Smooth muscle cell (in vitro differentiated cells): ENCODE measurements at regions not wholly inside any gene's neighbourhood (a gene's known extent, or its start where the extent isn't known, plus 50 kb on each side); places are given as distances from the start of the nearest gene placed in this dataset.

Source experiments
- DNase-seq: peaks from one replicate; lab custom pipeline; 2025; ENCODE audit not compliant: unreplicated experiment; lab: John Stamatoyannopoulos, UW
- H2AFZ ChIP-seq: fragments of 200-600 bp; sonication (generic); 2 replicates; pipeline ENCODE4 v1.6.0; 2016; ENCODE audit warnings: antibody characterized with exemption, low read depth, mild to moderate bottlenecking
- H3F3A ChIP-seq: fragments of 200-600 bp; sonication (generic); 2 replicates; pipeline ENCODE4 v1.6.0; 2017; ENCODE audit warnings: antibody characterized with exemption, low read depth
- H3K27ac ChIP-seq: fragments of 200-600 bp; sonication (generic); 2 replicates; pipeline ENCODE4 v1.5.1; 2016; ENCODE audit warnings: low read depth, mild to moderate bottlenecking
- H3K27me3 ChIP-seq: fragments of 200-600 bp; sonication (generic); 2 replicates; pipeline ENCODE4 v1.6.1; 2016; ENCODE audit warnings: low read depth, mild to moderate bottlenecking
- H3K36me3 ChIP-seq: fragments of 200-600 bp; sonication (generic); 2 replicates; pipeline ENCODE4 v1.5.1; 2016; ENCODE audit warnings: low read depth
- H3K4me1 ChIP-seq: fragments of 200-600 bp; sonication (generic); 2 replicates; pipeline ENCODE4 v1.5.1; 2016; ENCODE audit warnings: low read depth
- H3K4me2 ChIP-seq: fragments of 200-600 bp; sonication (generic); 2 replicates; pipeline ENCODE4 v1.6.0; 2016; ENCODE audit warnings: mild to moderate bottlenecking
- H3K4me3 ChIP-seq: fragments of 200-600 bp; sonication (generic); 2 replicates; pipeline ENCODE4 v1.5.1; 2016; ENCODE audit warnings: mild to moderate bottlenecking
- H3K79me2 ChIP-seq: fragments of 200-600 bp; sonication (generic); 2 replicates; pipeline ENCODE4 v1.6.0; 2016; ENCODE audit warnings: low read depth, mild to moderate bottlenecking
- H3K9ac ChIP-seq: fragments of 200-600 bp; sonication (generic); 2 replicates; pipeline ENCODE4 v1.6.0; 2016; ENCODE audit warnings: low read depth
- H3K9me3 ChIP-seq: fragments of 200-600 bp; sonication (generic); replicated peaks from 2 replicates; pipeline ENCODE4 v1.5.1; 2016; ENCODE audit warnings: low read depth
- H4K20me1 ChIP-seq: fragments of 200-600 bp; sonication (generic); 2 replicates; pipeline ENCODE4 v1.6.0; 2016; ENCODE audit warnings: low read depth
- CTCF ChIP-seq: fragments of 200-600 bp; sonication (generic); IDR thresholded peaks from 2 replicates; pipeline ENCODE4 v1.5.1; 2017; ENCODE audit warnings: borderline replicate concordance, mild to moderate bottlenecking, antibody characterized with exemption; ENCODE audit not compliant: insufficient read depth, poor library complexity, severe bottlenecking
- WGBS: methylation state at CpG from one replicate; pipeline ENCODE4 v1.1.7; 2016; ENCODE audit warnings: low lambda C conversion rate; 5-methylcytosine and 5-hydroxymethylcytosine counted together

- Histone ChIP-seq H3K79me2 (no peaks in the 10 kb centered on the region), H3K27me3 (no peaks in the 10 kb centered on the region), H2AFZ (no peak overlapping the region), H3K9me3 (no peaks in the 10 kb centered on the region), H3F3A (no peaks in the 10 kb centered on the region), H3K4me3 (no peak overlapping the region), H4K20me1 (no peaks in the 10 kb centered on the region), H3K4me2 (no peak overlapping the region), H3K4me1 (no peaks in the 10 kb centered on the region), H3K36me3 (no peaks in the 10 kb centered on the region), H3K27ac (no peak overlapping the region), H3K9ac (no peak overlapping the region)
- WGBS, result 70% methylated on average over 4 of the region's 4 CpGs
- DNase-seq, result no peak
- no peak for TF ChIP-seq CTCF
These were observed 378.6 kb downstream of the CBLN4 start for GRCh38 chr20:55626716-55627115.

GRCh38 chr20:55616367-55616766, 389.0 kb downstream of the CBLN4 start:
- H3K79me2 ChIP-seq, result no peaks in the 10 kb centered on the region
- no peaks in the 10 kb centered on the region for H3K9me3 ChIP-seq
- H3K36me3 ChIP-seq, result no peaks in the 10 kb centered on the region
- H3K4me2 ChIP-seq, result no peak overlapping the region
- H3K4me3 ChIP-seq, result no peak overlapping the region
- no peaks in the 10 kb centered on the region for H4K20me1 ChIP-seq
- no peak for DNase-seq
- H3K27ac ChIP-seq, result no peak overlapping the region
- no peak overlapping the region for H2AFZ ChIP-seq
- 87% methylated on average over 8 of the region's 8 CpGs for WGBS
- H3K9ac ChIP-seq, result no peak overlapping the region
- H3F3A ChIP-seq, result no peaks in the 10 kb centered on the region
- no peaks in the 10 kb centered on the region for H3K27me3 ChIP-seq
- H3K4me1 ChIP-seq, result no peaks in the 10 kb centered on the region
- no peak for TF ChIP-seq CTCF

DNA sequence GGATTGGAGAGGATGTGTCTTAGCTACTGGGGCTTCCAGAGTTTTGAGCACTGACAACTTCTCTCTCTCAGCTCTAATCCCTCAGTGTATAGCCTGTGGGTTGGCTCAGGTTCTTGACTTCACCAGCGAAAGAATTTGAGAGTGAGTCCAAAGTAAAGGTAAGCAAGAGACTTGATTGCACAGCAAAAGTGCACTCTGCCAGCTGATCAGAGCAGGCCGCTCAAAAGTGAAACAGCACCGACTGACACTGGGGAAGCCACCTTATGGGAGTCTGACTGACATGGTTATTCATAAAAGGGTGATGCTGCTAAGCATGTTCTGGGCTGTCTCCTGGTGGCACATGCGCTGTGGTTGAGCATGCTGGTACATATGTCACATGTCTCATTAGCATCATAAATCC, 389.5 kb downstream of the CBLN4 start:
- WGBS, result 93% methylated on average over 4 of the region's 4 CpGs
- Histone ChIP-seq H3K4me3 (no peak overlapping the region), H3K79me2 (no peaks in the 10 kb centered on the region), H3K27me3 (no peaks in the 10 kb centered on the region), H4K20me1 (no peaks in the 10 kb centered on the region), H3K36me3 (no peaks in the 10 kb centered on the region), H3F3A (no peaks in the 10 kb centered on the region), H3K9me3 (no peaks in the 10 kb centered on the region), H3K9ac (no peak overlapping the region), H3K4me1 (no peaks in the 10 kb centered on the region), H3K27ac (no peak overlapping the region), H3K4me2 (no peak overlapping the region), H2AFZ (no peak overlapping the region)
- no peak for TF ChIP-seq CTCF
- no peak for DNase-seq

- Histone ChIP-seq H3K9ac (no peak overlapping the region), H3K36me3 (no peaks in the 10 kb centered on the region), H3K9me3 (no peaks in the 10 kb centered on the region), H2AFZ (no peak overlapping the region), H3F3A (no peaks in the 10 kb centered on the region), H3K4me3 (no peak overlapping the region), H3K79me2 (no peaks in the 10 kb centered on the region), H3K4me1 (no peaks in the 10 kb centered on the region), H4K20me1 (no peaks in the 10 kb centered on the region), H3K27me3 (no peaks in the 10 kb centered on the region), H3K27ac (no peak overlapping the region), H3K4me2 (no peak overlapping the region)
- no peak for TF ChIP-seq CTCF
- DNase-seq, result no peak
- 78% methylated on average over 7 of the region's 7 CpGs for WGBS
These were observed 391.0 kb downstream of the CBLN4 start for GRCh38 chr20:55614220-55614757.
